WI38 (cell line): ENCODE measurements at regions not wholly inside any gene's neighbourhood (a gene's known extent, or its start where the extent isn't known, plus 50 kb on each side); places are given as distances from the start of the nearest gene placed in this dataset.

Source experiments
- H3K4me3 ChIP-seq: 2 replicates; pipeline ENCODE4 v1.5.1; 2011; ENCODE audit warnings: low read depth, mild to moderate bottlenecking, control low read depth, low read length
- TF ChIP-seq, protein P1 (sequence below): IDR thresholded peaks from 2 replicates; pipeline ENCODE4 v1.5.1; 2012; ENCODE audit warnings: low read depth, mild to moderate bottlenecking, control low read depth, low read length

DNA sequence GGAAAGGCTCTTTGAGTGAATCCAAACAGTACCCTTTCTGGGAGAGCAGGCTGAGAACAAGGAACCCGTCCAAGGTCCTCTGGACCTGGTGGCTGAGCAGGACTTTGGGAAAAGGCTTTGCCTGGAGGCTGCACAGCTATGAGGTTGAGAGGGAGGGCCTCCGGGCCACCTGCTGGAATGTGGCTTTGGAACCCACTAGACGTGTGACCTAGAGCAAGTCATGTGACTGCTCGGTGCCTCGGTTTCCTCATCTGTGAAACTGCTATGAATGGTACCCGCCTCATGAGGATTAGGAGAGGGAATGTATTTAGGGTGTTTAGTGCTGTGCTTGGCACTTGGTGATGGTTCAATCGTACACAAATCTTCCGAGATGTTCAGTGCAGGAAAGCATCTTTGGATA is 50.4 kb downstream of the HAPSTR1 start:
- TF ChIP-seq, protein P1, sequence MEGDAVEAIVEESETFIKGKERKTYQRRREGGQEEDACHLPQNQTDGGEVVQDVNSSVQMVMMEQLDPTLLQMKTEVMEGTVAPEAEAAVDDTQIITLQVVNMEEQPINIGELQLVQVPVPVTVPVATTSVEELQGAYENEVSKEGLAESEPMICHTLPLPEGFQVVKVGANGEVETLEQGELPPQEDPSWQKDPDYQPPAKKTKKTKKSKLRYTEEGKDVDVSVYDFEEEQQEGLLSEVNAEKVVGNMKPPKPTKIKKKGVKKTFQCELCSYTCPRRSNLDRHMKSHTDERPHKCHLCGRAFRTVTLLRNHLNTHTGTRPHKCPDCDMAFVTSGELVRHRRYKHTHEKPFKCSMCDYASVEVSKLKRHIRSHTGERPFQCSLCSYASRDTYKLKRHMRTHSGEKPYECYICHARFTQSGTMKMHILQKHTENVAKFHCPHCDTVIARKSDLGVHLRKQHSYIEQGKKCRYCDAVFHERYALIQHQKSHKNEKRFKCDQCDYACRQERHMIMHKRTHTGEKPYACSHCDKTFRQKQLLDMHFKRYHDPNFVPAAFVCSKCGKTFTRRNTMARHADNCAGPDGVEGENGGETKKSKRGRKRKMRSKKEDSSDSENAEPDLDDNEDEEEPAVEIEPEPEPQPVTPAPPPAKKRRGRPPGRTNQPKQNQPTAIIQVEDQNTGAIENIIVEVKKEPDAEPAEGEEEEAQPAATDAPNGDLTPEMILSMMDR: no peak
- no peak overlapping the region for H3K4me3 ChIP-seq

DNA sequence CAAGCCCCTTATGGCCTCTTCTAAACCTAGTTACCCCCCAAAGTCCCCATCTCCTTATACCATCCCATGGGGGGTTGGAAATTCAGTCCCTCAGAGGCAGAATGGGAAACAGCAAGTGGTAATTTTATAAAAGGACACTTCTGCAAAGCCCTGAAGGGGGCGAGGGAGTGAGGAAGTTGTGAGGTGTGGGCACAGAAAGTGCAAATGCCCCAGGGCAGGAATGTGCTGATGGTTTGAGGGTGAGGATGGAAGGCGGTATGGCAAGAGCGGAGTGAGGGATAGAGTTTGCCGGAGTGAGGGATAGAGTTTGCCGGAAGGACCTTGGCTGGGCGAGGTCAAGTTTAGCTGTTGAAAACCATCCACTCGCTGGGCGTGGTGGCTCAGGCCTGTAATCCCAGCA is 52.7 kb downstream of the HAPSTR1 start:
- TF ChIP-seq, protein P1: no peak

DNA sequence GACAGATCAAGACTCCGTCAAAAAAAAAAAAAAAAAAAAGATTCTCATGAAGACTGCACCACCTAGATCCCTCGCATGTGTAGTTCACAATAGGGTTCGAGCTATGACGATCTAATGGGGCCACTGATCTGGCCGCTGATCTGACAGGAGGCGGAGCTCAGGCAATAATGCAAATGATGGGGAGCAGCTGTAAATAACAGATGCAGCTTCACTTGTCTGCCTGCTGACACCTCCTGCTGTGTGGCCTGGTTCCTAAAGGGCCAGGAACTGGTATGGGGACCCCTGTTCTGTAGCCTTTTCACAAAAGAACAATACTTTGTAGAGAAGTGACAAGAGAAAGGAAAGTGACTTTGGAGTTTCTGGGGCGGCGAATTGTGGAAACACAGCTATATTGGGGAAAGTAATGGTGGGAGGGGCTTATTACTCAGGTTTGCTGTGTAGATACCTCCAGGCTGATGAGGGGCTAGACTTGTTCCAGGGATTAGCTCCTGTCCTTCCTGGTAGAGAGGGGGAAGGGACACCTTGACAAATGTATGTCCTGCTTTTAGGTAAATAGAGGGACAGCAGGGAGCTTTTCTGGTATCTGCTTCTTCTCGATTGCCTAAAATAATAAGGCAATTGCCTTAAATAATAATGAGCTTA is 57.1 kb downstream of the HAPSTR1 start:
- no peak overlapping the region for H3K4me3 ChIP-seq
- TF ChIP-seq, protein P1: no peak

More for the DNA sequence above, 52.7 kb downstream of the HAPSTR1 start:
- H3K4me3 ChIP-seq: no peak overlapping the region

DNA sequence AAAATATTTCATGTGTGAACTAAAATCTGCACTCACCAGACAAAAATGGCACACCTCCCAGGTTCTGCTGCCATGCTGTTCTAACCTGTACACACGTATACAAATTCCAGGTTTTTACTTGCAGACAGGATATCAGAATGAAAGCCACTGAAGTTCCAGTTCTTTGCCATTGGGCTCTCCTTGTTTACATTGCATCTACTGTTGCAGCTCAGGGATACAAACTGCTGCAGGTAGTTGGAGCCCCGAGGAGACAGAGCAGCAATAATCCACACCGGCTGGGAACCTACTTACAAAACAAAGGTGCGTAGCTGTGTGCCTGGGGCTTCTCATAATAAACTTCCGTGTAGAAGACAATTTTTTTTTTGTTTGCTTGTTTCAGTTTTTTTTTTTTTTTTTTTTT is 59.6 kb downstream of the HAPSTR1 start:
- TF ChIP-seq, protein P1: no peak
- H3K4me3 ChIP-seq: no peak overlapping the region

DNA sequence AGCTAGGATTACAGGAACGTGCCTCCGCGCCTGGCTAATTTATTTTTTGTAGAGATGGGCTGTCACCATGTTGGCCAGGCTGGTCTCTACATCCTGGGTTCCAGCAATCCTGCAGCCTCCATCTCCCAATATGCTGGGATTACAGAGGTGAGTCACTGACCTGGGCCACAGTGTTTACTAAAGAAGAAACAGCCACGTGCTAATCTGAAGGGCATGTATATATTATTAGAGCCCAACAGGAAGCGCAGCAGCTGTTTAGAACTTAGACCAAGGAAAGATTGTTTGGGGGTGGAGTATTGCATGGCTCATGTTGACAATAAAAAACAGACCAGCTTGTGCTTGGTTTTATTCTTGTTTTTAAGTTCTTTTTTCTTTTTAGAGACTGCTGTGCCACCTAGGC is 60.2 kb downstream of the HAPSTR1 start:
- no peak overlapping the region for H3K4me3 ChIP-seq
- TF ChIP-seq, protein P1: no peak

DNA sequence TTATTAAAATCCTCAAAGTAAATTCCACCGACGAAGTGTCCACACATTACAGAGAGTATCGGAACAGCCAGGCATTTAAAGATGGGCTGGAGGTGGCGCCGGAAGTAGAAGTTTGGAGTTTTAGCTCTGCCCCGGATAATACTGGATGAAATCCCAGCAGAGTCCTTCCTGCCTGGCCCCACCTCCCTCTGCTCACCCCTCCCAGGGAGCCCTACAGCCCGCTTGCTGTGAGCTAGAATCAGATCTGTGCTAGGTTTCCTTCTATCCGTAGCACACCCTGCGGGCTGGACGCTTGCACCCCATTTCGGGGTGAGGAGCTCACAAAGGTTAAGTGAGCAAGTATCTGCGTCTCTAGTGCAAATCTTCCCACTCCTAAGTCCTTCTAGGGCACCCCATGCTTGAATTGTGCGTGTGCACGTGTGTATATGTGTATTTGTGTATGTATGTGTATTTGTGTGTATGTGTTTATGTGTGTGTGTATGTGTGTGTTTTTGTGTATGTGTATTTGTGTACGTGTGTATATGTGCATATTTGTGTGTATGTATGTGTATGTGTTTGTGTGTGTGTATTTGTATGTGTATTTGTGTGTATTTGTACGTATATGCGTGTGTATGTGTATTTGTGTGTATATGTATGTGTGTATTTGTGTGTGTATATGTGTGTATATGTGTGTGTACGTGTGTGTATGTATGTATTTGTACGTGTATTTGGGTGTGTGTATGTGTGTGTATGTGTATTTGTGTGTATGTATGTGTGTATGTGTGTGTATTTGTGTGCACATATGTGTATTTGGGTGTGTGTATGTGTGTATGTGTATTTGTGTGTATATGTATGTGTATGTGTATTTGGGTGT is 61.4 kb downstream of the HAPSTR1 start:
- TF ChIP-seq, protein P1: no peak
- H3K4me3 ChIP-seq: no peak overlapping the region

DNA sequence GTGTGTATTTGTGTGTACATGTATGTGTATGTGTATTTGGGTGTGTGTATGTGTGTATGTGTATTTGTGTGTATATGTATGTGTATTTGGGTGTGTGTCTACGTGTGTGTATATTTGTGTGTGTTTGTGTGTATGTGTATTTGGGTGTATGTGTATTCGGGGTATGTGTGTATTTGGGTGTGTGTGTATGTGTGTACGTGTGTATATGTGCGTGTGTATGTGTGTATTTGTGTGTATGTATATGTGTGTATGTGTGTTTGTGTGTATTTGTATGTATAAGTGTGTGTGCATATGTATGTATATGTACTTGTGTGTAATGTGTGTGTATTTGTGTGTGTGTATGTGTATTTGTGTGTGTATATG is 62.0 kb downstream of the HAPSTR1 start:
- H3K4me3 ChIP-seq: no peak overlapping the region
- TF ChIP-seq, protein P1: no peak
